Hematopoietic multipotent progenitor cell treated with erythropoietin and hydrocortisone succinate and interleukin-3 and kit ligand, for 17 days (in vitro differentiated cells): ENCODE measurements at regions not wholly inside any gene's neighbourhood (a gene's known extent, or its start where the extent isn't known, plus 50 kb on each side); places are given as distances from the start of the nearest gene placed in this dataset.
"Not testable (repeated sequence)": the region's sequence is repeated elsewhere in the genome, so short reads cannot be mapped to it uniquely, and the experiment has no call there.

ENCODE experiments used
- DNase-seq: peaks from one replicate; pipeline ENCODE4 v3.0.0-alpha.2; 2015; ENCODE audit warnings: low spot score

- DNase-seq: no peak
Measured at GRCh38 chr5:1731091-1731639, 68.5 kb downstream of the MRPL36 start.

GRCh38 chr5:1730487-1730847 is 69.2 kb downstream of the MRPL36 start:
- no peak for DNase-seq

- DNase-seq: no peak
Measured at GRCh38 chr5:1729641-1730486, 69.8 kb downstream of the MRPL36 start.

GRCh38 chr5:1728846-1729245 is 70.8 kb downstream of the MRPL36 start:
- DNase-seq: no peak

GRCh38 chr5:1727571-1727970 is 72.1 kb downstream of the MRPL36 start:
- DNase-seq: no peak

GRCh38 chr5:1726956-1727355 is 72.7 kb downstream of the MRPL36 start:
- no peak for DNase-seq

GRCh38 chr5:1726469-1726865 is 73.2 kb downstream of the MRPL36 start:
- no peak for DNase-seq

- DNase-seq: no peak
Measured at GRCh38 chr5:1725641-1726468, 73.8 kb downstream of the MRPL36 start.

- no peak for DNase-seq
Measured at GRCh38 chr5:1724822-1725602, 74.6 kb downstream of the MRPL36 start.

GRCh38 chr5:1723957-1724821 is 75.4 kb downstream of the MRPL36 start:
- DNase-seq: no peak

GRCh38 chr5:1723476-1723875 is 76.2 kb downstream of the MRPL36 start:
- no peak for DNase-seq

GRCh38 chr5:1722877-1723276 is 76.8 kb downstream of the MRPL36 start:
- no peak for DNase-seq

GRCh38 chr5:1720396-1721110 is 79.1 kb downstream of the MRPL36 start:
- no peak for DNase-seq

- no peak for DNase-seq
Measured at GRCh38 chr5:1719860-1720259, 79.8 kb downstream of the MRPL36 start.

GRCh38 chr5:1718669-1719068 is 81.0 kb downstream of the MRPL36 start:
- no peak for DNase-seq

- DNase-seq: not testable (repeated sequence)
Measured at GRCh38 chr5:1710091-1710490, 89.5 kb downstream of the MRPL36 start.

- no peak for DNase-seq
Measured at GRCh38 chr5:1709171-1709803, 90.3 kb downstream of the MRPL36 start.

- DNase-seq: no peak
Measured at GRCh38 chr5:1708592-1709141, 91.0 kb downstream of the MRPL36 start.

- DNase-seq: no peak
Measured at GRCh38 chr5:1707467-1707866, 92.2 kb downstream of the MRPL36 start.

GRCh38 chr5:1706428-1706827 is 93.2 kb downstream of the MRPL36 start:
- DNase-seq: no peak
